ENCODE measurements at regions not wholly inside any gene's neighbourhood (a gene's known extent, or its start where the extent isn't known, plus 50 kb on each side); places are given as distances from the start of the nearest gene placed in this dataset.
A peak's percentile ranks its signal among the peaks of the same experiment; 100 is the strongest.

- H3K27ac Mint-ChIP-seq = no peak overlapping the region
- H3K4me1 Mint-ChIP-seq (ENCODE audit: low read depth) = no peaks in the 10 kb centered on the region
- no peak overlapping the region for H3K4me3 Mint-ChIP-seq (ENCODE audit: low read depth)
- peaks cover 3% of the 10 kb centered on the region for H3K9me3 Mint-ChIP-seq (ENCODE audit: low read depth)
- no peak for TF ChIP-seq CTCF (IDR thresholded peaks at IDR 0.05; ENCODE audit: unreplicated experiment)
- DNase-seq (ENCODE audit: low spot score, unreplicated experiment) = no peak
- H3K36me3 Mint-ChIP-seq (ENCODE audit: insufficient read depth) = no peaks in the 10 kb centered on the region
- H3K27me3 Mint-ChIP-seq = no peaks in the 10 kb centered on the region
Observed at GRCh38 chr9:81092057-81092456, 597.3 kb downstream of the TLE1 start.

- no peak overlapping the region for H3K4me3 Mint-ChIP-seq (ENCODE audit: low read depth)
- no peak for TF ChIP-seq CTCF (IDR thresholded peaks at IDR 0.05; ENCODE audit: unreplicated experiment)
- H3K4me1 Mint-ChIP-seq (ENCODE audit: low read depth) = peaks cover 2% of the 10 kb centered on the region
- H3K36me3 Mint-ChIP-seq (ENCODE audit: insufficient read depth) = no peaks in the 10 kb centered on the region
- no peak for DNase-seq (ENCODE audit: low spot score, unreplicated experiment)
- H3K9me3 Mint-ChIP-seq (ENCODE audit: low read depth) = no peaks in the 10 kb centered on the region
- H3K27me3 Mint-ChIP-seq = no peaks in the 10 kb centered on the region
- no peak overlapping the region for H3K27ac Mint-ChIP-seq
Observed at GRCh38 chr9:81088341-81088740, 601.0 kb downstream of the TLE1 start.

GRCh38 chr9:81086416-81086815 is 602.9 kb downstream of the TLE1 start:
- no peaks in the 10 kb centered on the region for H3K9me3 Mint-ChIP-seq (ENCODE audit: low read depth)
- H3K4me1 Mint-ChIP-seq (ENCODE audit: low read depth) = peaks cover 6% of the 10 kb centered on the region
- TF ChIP-seq CTCF (IDR thresholded peaks at IDR 0.05; ENCODE audit: unreplicated experiment) = no peak
- no peak for DNase-seq (ENCODE audit: low spot score, unreplicated experiment)
- H3K4me3 Mint-ChIP-seq (ENCODE audit: low read depth) = no peak overlapping the region
- H3K27me3 Mint-ChIP-seq = no peaks in the 10 kb centered on the region
- H3K27ac Mint-ChIP-seq = no peak overlapping the region
- H3K36me3 Mint-ChIP-seq (ENCODE audit: insufficient read depth) = no peaks in the 10 kb centered on the region

GRCh38 chr9:81083854-81084512 is 605.4 kb downstream of the TLE1 start:
- DNase-seq (ENCODE audit: low spot score, unreplicated experiment) = no peak
- no peak for TF ChIP-seq CTCF (IDR thresholded peaks at IDR 0.05; ENCODE audit: unreplicated experiment)
- peaks cover 3% of the 10 kb centered on the region for H3K27me3 Mint-ChIP-seq
- H3K36me3 Mint-ChIP-seq (ENCODE audit: insufficient read depth) = no peaks in the 10 kb centered on the region
- H3K4me3 Mint-ChIP-seq (ENCODE audit: low read depth) = no peak overlapping the region
- H3K4me1 Mint-ChIP-seq (ENCODE audit: low read depth) = peaks cover 6% of the 10 kb centered on the region
- H3K27ac Mint-ChIP-seq = no peak overlapping the region
- H3K9me3 Mint-ChIP-seq (ENCODE audit: low read depth) = no peaks in the 10 kb centered on the region

- DNase-seq (ENCODE audit: low spot score, unreplicated experiment) = no peak
- H3K4me1 Mint-ChIP-seq (ENCODE audit: low read depth) = peaks cover 6% of the 10 kb centered on the region
- TF ChIP-seq CTCF (IDR thresholded peaks at IDR 0.05; ENCODE audit: unreplicated experiment) = peak; percentile 45
- H3K4me3 Mint-ChIP-seq (ENCODE audit: low read depth) = no peak overlapping the region
- no peaks in the 10 kb centered on the region for H3K9me3 Mint-ChIP-seq (ENCODE audit: low read depth)
- H3K27me3 Mint-ChIP-seq = peaks cover 3% of the 10 kb centered on the region
- no peaks in the 10 kb centered on the region for H3K36me3 Mint-ChIP-seq (ENCODE audit: insufficient read depth)
- no peak overlapping the region for H3K27ac Mint-ChIP-seq
Observed at GRCh38 chr9:81083067-81083466, 606.3 kb downstream of the TLE1 start.

Data from progenitor cell of endocrine pancreas (in vitro differentiated cells).